Adrenal gland (tissue), 9 donors: ENCODE measurements at regions not wholly inside any gene's neighbourhood (a gene's known extent, or its start where the extent isn't known, plus 50 kb on each side); places are given as distances from the start of the nearest gene placed in this dataset.
"Not testable (repeated sequence)": the region's sequence is repeated elsewhere in the genome, so short reads cannot be mapped to it uniquely, and the experiment has no call there.

Experiments
- DNase-seq, 7 donors: peaks; one replicate each; pipeline ENCODE4 v3.0.0-alpha.2; 2019 to 2020
- H3K27ac ChIP-seq, 5 donors: fragments of 200-600 bp; sonication (generic) in 4 of 5; 1 replicate in 3 of 5; 2 replicates in 2 of 5; pipeline versions ENCODE4 v1.5.1 to v1.8.0; 2016 to 2020; ENCODE audit warnings: mild to moderate bottlenecking in 1 of 5
- H3K27me3 ChIP-seq: fragments of 200-600 bp; 2 replicates; pipeline ENCODE4 v1.8.0; 2021
- H3K36me3 ChIP-seq, 2 donors: fragments of 200-600 bp; replicated peaks in 1 of 2; 1 replicate in 1 of 2; 2 replicates in 1 of 2; pipeline versions ENCODE4 v1.5.1 to v1.8.0; 2018 to 2022
- H3K4me1 ChIP-seq, 2 donors: fragments of 200-600 bp; replicated peaks in 1 of 2; 1 replicate in 1 of 2; 2 replicates in 1 of 2; pipeline versions ENCODE4 v1.5.1 to v1.8.0; 2018 to 2021
- H3K4me3 ChIP-seq, 4 donors: fragments of 200-600 bp; sonication (generic) in 3 of 4; one replicate each; pipeline ENCODE4 v1.5.1; 2016 to 2018
- H3K9me3 ChIP-seq, 3 donors: fragments of 200-600 bp; sonication (generic) in 1 of 3; replicated peaks in 1 of 3; 1 replicate in 2 of 3; 2 replicates in 1 of 3; pipeline versions ENCODE4 v1.5.1 to v1.8.0; 2016 to 2021
- CTCF ChIP-seq, 6 experiments: fragments of 450-650 bp in 4 of 6; fragments of 200-600 bp in 2 of 6; sonication (generic) in 1 of 6; IDR thresholded peaks; 1 replicate in 5 of 6; 2 replicates in 1 of 6; pipeline versions ENCODE4 v1.5.1 to v1.8.0; 2016 to 2021; ENCODE audit warnings: antibody characterized with exemption in 6 of 6, mild to moderate bottlenecking in 2 of 6, moderate library complexity in 1 of 6
- POLR2A ChIP-seq, 2 donors: fragments of 450-650 bp; IDR thresholded peaks; one replicate each; pipeline ENCODE4 v1.6.1; 2017; ENCODE audit warnings: antibody characterized with exemption in 2 of 2, mild to moderate bottlenecking in 2 of 2, moderate library complexity in 1 of 2
- WGBS, 4 donors: extraction: QIAGEN DNeasy Blood & Tissue Kit in 2 of 4; methylation state at CpG; one replicate each; pipeline versions ENCODE4 v1.1.5 to v1.1.7; 2013 to 2017; 5-methylcytosine and 5-hydroxymethylcytosine counted together
- intact Hi-C, 2 donors: fragments of 100-400 bp; cut with DNase I; formaldehyde crosslinking; loops; one replicate each; pipeline versions ENCODE4 v1.14.1 to v1.15.0; 2022 to 2023
- donor health status: healthy with polysubstance abuse.
- donor health status: Bipolar disorder and iron deficiency.
- donor health status: DM: yes; HTN: yes; CAD: no.
- donor health status: DM: no; HTN: no; CAD: no.
- donor health status: DM: no; HTN: no; CAD: no.

GRCh38 chr2:184316921-184317320 is 281.4 kb upstream of the ZNF804A start:
- WGBS, 4 donors = 51 to 64% (median 57%) methylated on average over 2 of the region's 2 CpGs
- no peaks in the 10 kb centered on the region for H3K9me3 ChIP-seq
- intact Hi-C loops = no loop called here

GRCh38 chr2:184322615-184323014 is 275.7 kb upstream of the ZNF804A start:
- TF ChIP-seq CTCF (IDR thresholded peaks at IDR 0.05) (no peak), POLR2A (IDR thresholded peaks at IDR 0.05) (no peak)
- H3K27ac ChIP-seq = no peak overlapping the region

More at GRCh38 chr2:184316921-184317320, 281.4 kb upstream of the ZNF804A start:
- H3K4me3 ChIP-seq = no peak overlapping the region
- no peaks in the 10 kb centered on the region for H3K36me3 ChIP-seq
- no peaks in the 10 kb centered on the region for H3K27me3 ChIP-seq
- DNase-seq = no peak
- no peaks in the 10 kb centered on the region for H3K4me1 ChIP-seq
- H3K27ac ChIP-seq = no peak overlapping the region
- TF ChIP-seq CTCF (IDR thresholded peaks at IDR 0.05) (no peak), POLR2A (IDR thresholded peaks at IDR 0.05) (no peak)

GRCh38 chr2:184326066-184326465 is 272.3 kb upstream of the ZNF804A start:
- Histone ChIP-seq H3K4me3 (no peak overlapping the region), H3K27ac (no peak overlapping the region), H3K36me3 (no peaks in the 10 kb centered on the region), H3K4me1 (no peaks in the 10 kb centered on the region), H3K9me3 (no peaks in the 10 kb centered on the region), H3K27me3 (no peaks in the 10 kb centered on the region)
- no peak for TF ChIP-seq POLR2A (IDR thresholded peaks at IDR 0.05)
- no peak for TF ChIP-seq CTCF (IDR thresholded peaks at IDR 0.05)
- 69 to 77% (median 73%) methylated on average over 2 of the region's 2 CpGs for WGBS, 4 donors
- DNase-seq = no peak
- intact Hi-C loops = no loop called here

More at GRCh38 chr2:184322615-184323014, 275.7 kb upstream of the ZNF804A start:
- Histone ChIP-seq H3K4me1 (no peaks in the 10 kb centered on the region), H3K4me3 (no peak overlapping the region), H3K27me3 (no peaks in the 10 kb centered on the region), H3K36me3 (no peaks in the 10 kb centered on the region), H3K9me3 (no peaks in the 10 kb centered on the region)
- no peak for DNase-seq
- intact Hi-C loops = no loop called here
- WGBS, 4 donors = 64 to 85% (median 75%) methylated on average over 3 of the region's 3 CpGs

GRCh38 chr2:184327805-184328204 is 270.5 kb upstream of the ZNF804A start:
- H3K27ac ChIP-seq, H3K27me3 ChIP-seq, H3K4me3 ChIP-seq, intact Hi-C loops, H3K9me3 ChIP-seq, H3K4me1 ChIP-seq, H3K36me3 ChIP-seq, DNase-seq: not testable (repeated sequence)
- 79 to 87% (median 85%) methylated on average over 11 to 30 of the region's 30 CpGs for WGBS, 4 donors

GRCh38 chr2:184330561-184330960 is 267.8 kb upstream of the ZNF804A start:
- intact Hi-C loops, H3K36me3 ChIP-seq, H3K27me3 ChIP-seq, H3K9me3 ChIP-seq, H3K27ac ChIP-seq, DNase-seq, H3K4me1 ChIP-seq, H3K4me3 ChIP-seq: not testable (repeated sequence)
- 89 to 94% (median 91%) methylated on average over 16 to 18 of the region's 18 CpGs for WGBS, 4 donors
